ENCODE measurements at regions not wholly inside any gene's neighbourhood (a gene's known extent, or its start where the extent isn't known, plus 50 kb on each side); places are given as distances from the start of the nearest gene placed in this dataset.
A peak's percentile ranks its signal among the peaks of the same experiment; 100 is the strongest.

GRCh38 chr12:127539226-127539858 is 727.6 kb upstream of the TMEM132C start:
- Histone ChIP-seq H3K23ac (ENCODE audit: insufficient read length) (no peak overlapping the region), H2BK20ac (ENCODE audit: low read length) (no peak overlapping the region), H3K9me3 (ENCODE audit: insufficient read depth in 2 of 2, low read depth in 1 of 2, low read length in 1 of 2) (no peaks in the 10 kb centered on the region), H3K27me3 (replicated peaks in 1 of 4; ENCODE audit: control insufficient read depth in 3 of 4, extremely low read depth in 1 of 4, insufficient read depth in 3 of 4, low read length in 3 of 4) (no peaks in the 10 kb centered on the region), H3K79me1 (ENCODE audit: low read depth, low read length) (no peaks in the 10 kb centered on the region), H3K27ac (ENCODE audit: low read depth, low read length) (no peak overlapping the region), H4K5ac (ENCODE audit: insufficient read length, low read depth, low read length) (no peak overlapping the region), H2BK12ac (ENCODE audit: low read depth, low read length) (no peak overlapping the region), H2BK120ac (replicated peaks; ENCODE audit: low read depth, low read length) (no peak overlapping the region), H2BK5ac (ENCODE audit: low read depth, low read length) (no peak overlapping the region), H4K8ac (ENCODE audit: extremely low read depth, insufficient read depth, low read length) (no peak overlapping the region), H3K14ac (ENCODE audit: insufficient read length) (no peak overlapping the region), H3K23me2 (ENCODE audit: low read depth, low read length) (no peaks in the 10 kb centered on the region), H2BK15ac (ENCODE audit: low read length) (0 out of 2 replicates have a peak overlapping the region, but pooled peaks have one; percentile 47), H3K4me2 (ENCODE audit: insufficient read depth in 1 of 2, low read depth in 2 of 2, low read length in 2 of 2) (no peak overlapping the region), H4K91ac (replicated peaks; ENCODE audit: insufficient read length, low read length) (no peak overlapping the region), H3K56ac (replicated peaks; ENCODE audit: insufficient read length, low read depth, low read length) (no peak overlapping the region), H3K4ac (replicated peaks; ENCODE audit: insufficient read length, low read depth, low read length) (no peak overlapping the region), H2AK5ac (ENCODE audit: low read depth, low read length) (no peak overlapping the region; the same call in 1 of the 2 replicates), H3K9ac (replicated peaks in 1 of 4; ENCODE audit: extremely low read depth in 1 of 4, low read depth in 3 of 4, low read length in 3 of 4) (no peak overlapping the region), H2AFZ (ENCODE audit: low read length) (no peak overlapping the region), H3K79me2 (ENCODE audit: control insufficient read depth in 1 of 2, insufficient read depth in 2 of 2, low read length in 2 of 2) (no peaks in the 10 kb centered on the region), H3K18ac (ENCODE audit: extremely low read depth, low read length) (no peak overlapping the region), H4K20me1 (replicated peaks in 1 of 2; ENCODE audit: control insufficient read depth in 1 of 2, insufficient read depth in 2 of 2, low read length in 2 of 2) (no peaks in the 10 kb centered on the region), H3K4me3 (ENCODE audit: extremely low read depth in 1 of 4, insufficient read depth in 2 of 4, low read depth in 3 of 4, low read length in 4 of 4) (no peak overlapping the region), H3K36me3 (ENCODE audit: control insufficient read depth in 2 of 4, insufficient read depth in 4 of 4, low read length in 3 of 4) (no peaks in the 10 kb centered on the region), H3K4me1 (replicated peaks in 1 of 4; ENCODE audit: control insufficient read depth in 3 of 4, insufficient read depth in 4 of 4, low read length in 3 of 4) (peaks cover 0 to 11% (median 2%) of the 10 kb centered on the region in 4 experiments; a peak in 2 of 7 replicates)
- DNase-seq (ENCODE audit: low read depth in 1 of 2, low spot score in 2 of 2) = no peak
- CTCF ChIA-PET (ENCODE audit: partially characterized antibody) = interaction anchor here (0.8 to 2.8 kb wide), 6 partner anchors 10 to 138 kb away, joined by 3 to 14 read pairs (median 4); no protein-coding TSS in a partner anchor
- 81% methylated on average over 12 of the region's 12 CpGs; no CpG with 5 or more reads in 1 of the 2 experiments for WGBS, 2 experiments (ENCODE audit: extremely low coverage in 1 of 2, insufficient coverage in 1 of 2, insufficient read length in 1 of 2, insufficient replicate concordance in 2 of 2, low coverage in 1 of 2, low lambda C conversion rate in 2 of 2, missing lambda C conversion rate in 1 of 2)
- TF ChIP-seq MAX (IDR thresholded peaks at IDR 0.05) (peak; percentile 22; the same call in 1 of the 2 replicates), CBX8 (IDR thresholded peaks at IDR 0.05; ENCODE audit: borderline replicate concordance, low read depth, low read length) (no peak), CTBP2 (IDR thresholded peaks at IDR 0.05; ENCODE audit: borderline replicate concordance, insufficient read depth, insufficient read length, low read length) (no peak)
- no peak for FAIRE-seq
- POLR2A ChIA-PET (ENCODE audit: partially characterized antibody) = no interaction called here
